ENCODE measurements at regions not wholly inside any gene's neighbourhood (a gene's known extent, or its start where the extent isn't known, plus 50 kb on each side); places are given as distances from the start of the nearest gene placed in this dataset.

DNA sequence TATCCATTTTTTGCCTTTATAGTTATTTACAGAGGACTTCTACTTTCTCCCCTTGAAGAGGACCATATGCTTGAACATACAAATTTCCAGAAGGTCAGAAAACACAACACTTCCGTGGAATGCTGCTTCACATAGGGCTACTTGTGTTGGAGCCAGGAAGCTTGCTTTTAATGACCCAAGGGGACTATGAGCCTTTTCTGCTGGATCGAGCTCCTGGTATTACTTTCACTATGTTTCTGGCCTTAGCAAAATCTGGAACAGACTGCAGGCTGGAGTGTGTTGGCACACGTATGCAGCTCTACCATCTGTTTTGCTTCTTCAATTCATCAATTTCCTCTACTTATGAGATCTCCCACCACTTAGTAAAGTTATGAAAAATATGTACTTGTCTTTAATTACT lies 69.3 kb upstream of the CBLB start:
- no peak for TF ChIP-seq POLR2A (IDR thresholded peaks at IDR 0.05; ENCODE audit: low read depth)
- TF ChIP-seq, protein P1, sequence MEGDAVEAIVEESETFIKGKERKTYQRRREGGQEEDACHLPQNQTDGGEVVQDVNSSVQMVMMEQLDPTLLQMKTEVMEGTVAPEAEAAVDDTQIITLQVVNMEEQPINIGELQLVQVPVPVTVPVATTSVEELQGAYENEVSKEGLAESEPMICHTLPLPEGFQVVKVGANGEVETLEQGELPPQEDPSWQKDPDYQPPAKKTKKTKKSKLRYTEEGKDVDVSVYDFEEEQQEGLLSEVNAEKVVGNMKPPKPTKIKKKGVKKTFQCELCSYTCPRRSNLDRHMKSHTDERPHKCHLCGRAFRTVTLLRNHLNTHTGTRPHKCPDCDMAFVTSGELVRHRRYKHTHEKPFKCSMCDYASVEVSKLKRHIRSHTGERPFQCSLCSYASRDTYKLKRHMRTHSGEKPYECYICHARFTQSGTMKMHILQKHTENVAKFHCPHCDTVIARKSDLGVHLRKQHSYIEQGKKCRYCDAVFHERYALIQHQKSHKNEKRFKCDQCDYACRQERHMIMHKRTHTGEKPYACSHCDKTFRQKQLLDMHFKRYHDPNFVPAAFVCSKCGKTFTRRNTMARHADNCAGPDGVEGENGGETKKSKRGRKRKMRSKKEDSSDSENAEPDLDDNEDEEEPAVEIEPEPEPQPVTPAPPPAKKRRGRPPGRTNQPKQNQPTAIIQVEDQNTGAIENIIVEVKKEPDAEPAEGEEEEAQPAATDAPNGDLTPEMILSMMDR (IDR thresholded peaks at IDR 0.05) = no peak
- TF ChIP-seq EP300 (IDR thresholded peaks at IDR 0.05) = no peak
- TF ChIP-seq POLR2AphosphoS5 (IDR thresholded peaks at IDR 0.05) = no peak
- intact Hi-C loops (cut with DNase I) = no loop called here
- no peak for DNase-seq (ENCODE audit: extremely low spot score)
- H3K9me3 ChIP-seq = no peaks in the 10 kb centered on the region
- H3K36me3 ChIP-seq = no peaks in the 10 kb centered on the region
- H3K27me3 ChIP-seq = no peaks in the 10 kb centered on the region
- WGBS = 18% methylated on average over 3 of the region's 3 CpGs
- H3K4me3 ChIP-seq = peak overlapping the region in 2 of 4 donors; percentile 22 to 32
- peak overlapping the region in 3 of 4 donors; percentile 19 to 33 (median 25) for H3K27ac ChIP-seq (replicated peaks in 1 of 4)
- peaks cover 0 to 19% (median 17%) of the 10 kb centered on the region in 4 donors for H3K4me1 ChIP-seq

DNA sequence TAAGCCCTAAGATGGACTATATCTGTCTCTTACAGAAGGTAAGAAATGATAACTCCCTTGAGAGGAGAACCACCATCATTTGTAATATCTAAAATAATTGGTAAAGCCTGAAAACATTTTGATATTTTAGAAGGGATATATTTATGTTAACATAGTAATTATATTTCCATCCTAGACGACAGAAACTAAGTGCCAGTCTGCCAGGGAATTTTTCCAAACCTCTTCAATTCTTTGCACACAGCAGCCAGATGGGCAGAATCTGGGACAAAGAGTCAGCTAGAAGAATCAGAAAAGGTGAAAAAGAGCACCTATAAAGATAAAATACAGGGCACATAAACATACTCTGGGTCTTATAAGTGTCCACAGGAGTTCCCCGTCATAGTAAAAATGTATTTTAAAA lies 70.0 kb upstream of the CBLB start:
- TF ChIP-seq POLR2AphosphoS5 (IDR thresholded peaks at IDR 0.05) (no peak), EP300 (IDR thresholded peaks at IDR 0.05) (no peak), POLR2A (IDR thresholded peaks at IDR 0.05; ENCODE audit: low read depth) (no peak)
- TF ChIP-seq, protein P1 (IDR thresholded peaks at IDR 0.05) = no peak
- DNase-seq (ENCODE audit: extremely low spot score) = no peak
- Histone ChIP-seq H3K36me3 (no peaks in the 10 kb centered on the region), H3K27me3 (no peaks in the 10 kb centered on the region), H3K4me3 (no peak overlapping the region), H3K9me3 (no peaks in the 10 kb centered on the region), H3K27ac (replicated peaks in 1 of 4) (peak overlapping the region in 1 of 4 donors; percentile 33), H3K4me1 (peaks cover 0 to 19% (median 17%) of the 10 kb centered on the region in 4 donors)
- 51% methylated on average over 2 of the region's 2 CpGs for WGBS
- intact Hi-C loops (cut with DNase I) = no loop called here

DNA sequence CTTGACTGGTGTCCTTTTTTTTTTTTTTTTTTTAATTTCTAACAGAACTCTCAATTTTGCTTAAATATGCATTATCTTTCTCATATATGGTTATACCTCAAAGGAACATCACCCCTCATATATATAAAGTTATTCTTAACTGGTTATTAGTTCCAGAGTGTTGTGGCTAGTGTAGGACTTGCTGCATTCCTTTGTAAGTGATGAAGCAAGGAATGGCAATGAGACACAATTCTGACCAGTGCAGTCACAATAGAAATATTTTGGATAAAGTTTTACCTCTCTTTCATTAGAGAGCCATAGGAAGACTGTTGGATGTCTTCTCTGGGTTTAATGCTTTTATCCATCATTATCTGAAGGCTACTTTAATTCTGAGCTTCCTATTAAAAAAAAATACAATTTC lies 75.5 kb upstream of the CBLB start:
- intact Hi-C loops (cut with DNase I) = no loop called here
- H3K27ac ChIP-seq (replicated peaks in 1 of 4) = no peak overlapping the region
- no peak overlapping the region for H3K4me3 ChIP-seq
- H3K27me3 ChIP-seq = no peaks in the 10 kb centered on the region
- H3K4me1 ChIP-seq = no peaks in the 10 kb centered on the region
- no peaks in the 10 kb centered on the region for H3K9me3 ChIP-seq
- no peak for DNase-seq (ENCODE audit: extremely low spot score)
- TF ChIP-seq POLR2A (IDR thresholded peaks at IDR 0.05; ENCODE audit: low read depth) = no peak
- TF ChIP-seq, protein P1 (IDR thresholded peaks at IDR 0.05) = no peak
- no peak for TF ChIP-seq EP300 (IDR thresholded peaks at IDR 0.05)
- TF ChIP-seq POLR2AphosphoS5 (IDR thresholded peaks at IDR 0.05) = no peak
- no peaks in the 10 kb centered on the region for H3K36me3 ChIP-seq

DNA sequence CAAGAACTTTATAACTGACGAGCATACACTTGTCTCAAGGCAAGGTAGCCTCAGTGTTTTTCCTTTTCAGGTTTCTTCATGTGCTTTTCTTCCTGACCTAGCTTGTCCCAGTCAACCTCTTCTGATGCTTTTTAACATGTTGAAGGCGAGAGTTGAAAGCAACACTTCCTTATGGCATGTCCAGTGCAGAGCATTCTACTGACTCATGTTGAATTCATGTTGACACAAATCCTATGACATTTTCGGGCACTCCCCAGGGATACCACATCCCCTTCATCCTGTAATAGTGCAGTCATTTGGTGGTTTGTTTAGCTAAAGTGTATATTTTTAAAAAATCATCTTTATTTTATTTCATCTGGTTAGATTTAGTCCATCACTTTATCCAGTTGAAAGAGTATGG lies 75.9 kb upstream of the CBLB start:
- intact Hi-C loops (cut with DNase I) = no loop called here
- 93% methylated on average over 3 of the region's 3 CpGs for WGBS

More for the DNA sequence above, 75.9 kb upstream of the CBLB start:
- Histone ChIP-seq H3K27ac (replicated peaks in 1 of 4) (no peak overlapping the region), H3K4me3 (no peak overlapping the region), H3K27me3 (no peaks in the 10 kb centered on the region), H3K9me3 (no peaks in the 10 kb centered on the region), H3K36me3 (no peaks in the 10 kb centered on the region), H3K4me1 (no peaks in the 10 kb centered on the region)
- no peak for DNase-seq (ENCODE audit: extremely low spot score)
- no peak for TF ChIP-seq POLR2A (IDR thresholded peaks at IDR 0.05; ENCODE audit: low read depth)
- no peak for TF ChIP-seq POLR2AphosphoS5 (IDR thresholded peaks at IDR 0.05)
- TF ChIP-seq EP300 (IDR thresholded peaks at IDR 0.05) = no peak
- TF ChIP-seq, protein P1 (IDR thresholded peaks at IDR 0.05) = no peak

Measured in esophagus muscularis mucosa (tissue), 4 donors.